Prostate gland (tissue), 2 donors: ENCODE measurements at regions not wholly inside any gene's neighbourhood (a gene's known extent, or its start where the extent isn't known, plus 50 kb on each side); places are given as distances from the start of the nearest gene placed in this dataset.
"Not testable (repeated sequence)": the region's sequence is repeated elsewhere in the genome, so short reads cannot be mapped to it uniquely, and the experiment has no call there.

Source experiments
- DNase-seq: peaks from one replicate; pipeline ENCODE4 v3.0.0-alpha.2; 2019; ENCODE audit warnings: low spot score
- H3K27ac ChIP-seq, 2 donors: fragments of 200-600 bp; sonication (generic); 2 replicates each; pipeline ENCODE4 v1.5.1; 2017 to 2019
- H3K27me3 ChIP-seq: fragments of 200-600 bp; sonication (generic); replicated peaks from 2 replicates; pipeline ENCODE4 v1.5.1; 2019; ENCODE audit not compliant: insufficient read depth
- H3K36me3 ChIP-seq, 2 donors: fragments of 200-600 bp; sonication (generic); 1 replicate in 1 of 2; 2 replicates in 1 of 2; pipeline versions ENCODE4 v1.5.1 to v1.8.1; 2017 to 2019
- H3K4me1 ChIP-seq: fragments of 200-600 bp; sonication (generic); replicated peaks from 2 replicates; pipeline ENCODE4 v1.5.1; 2019
- H3K4me3 ChIP-seq, 2 donors: fragments of 200-600 bp; sonication (generic); 2 replicates each; pipeline ENCODE4 v1.5.1; 2017 to 2019
- H3K9me3 ChIP-seq: fragments of 200-600 bp; sonication (generic); 2 replicates; pipeline ENCODE4 v1.5.1; 2017
- WGBS: methylation state at CpG from one replicate; pipeline ENCODE4 v1.1.5; 2018; 5-methylcytosine and 5-hydroxymethylcytosine counted together
- intact Hi-C: fragments of 100-400 bp; cut with DNase I; formaldehyde crosslinking; loops from one replicate; pipeline ENCODE4 v1.14.2; 2022

DNA sequence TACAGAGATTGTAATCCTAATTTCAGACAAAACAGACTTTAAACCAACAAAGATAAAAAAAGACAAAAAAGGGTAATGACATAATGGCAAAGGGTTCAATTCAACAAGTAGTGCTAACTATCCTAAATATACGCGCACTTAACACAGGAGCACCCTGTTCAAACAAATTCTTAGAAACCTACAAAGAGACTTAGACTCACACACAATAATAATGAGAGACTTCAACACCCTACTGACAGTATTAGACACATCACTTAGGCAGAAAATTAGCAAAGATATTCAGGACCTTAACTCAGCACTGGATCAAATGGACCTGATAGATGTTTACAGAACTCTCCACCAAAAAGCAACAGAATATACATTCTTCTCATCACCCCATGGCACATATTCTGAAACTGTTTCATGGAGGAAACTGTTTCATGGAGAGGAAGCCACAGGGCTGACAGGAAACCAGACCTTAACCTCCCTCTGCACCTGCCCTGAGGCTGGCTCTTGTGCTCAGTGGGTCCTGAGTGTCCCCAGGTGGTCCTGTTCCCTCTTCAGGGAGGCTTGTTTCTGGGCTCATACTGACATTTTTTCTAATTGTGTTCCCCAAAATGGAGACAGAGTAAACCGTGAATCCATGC is 54.7 kb downstream of the OR4M2 start:
- H3K27ac ChIP-seq, H3K36me3 ChIP-seq, H3K9me3 ChIP-seq, H3K4me3 ChIP-seq, intact Hi-C loops, H3K27me3 ChIP-seq, DNase-seq, H3K4me1 ChIP-seq: not testable (repeated sequence)
- no CpG with 5 or more reads among the region's 3 CpGs for WGBS

DNA sequence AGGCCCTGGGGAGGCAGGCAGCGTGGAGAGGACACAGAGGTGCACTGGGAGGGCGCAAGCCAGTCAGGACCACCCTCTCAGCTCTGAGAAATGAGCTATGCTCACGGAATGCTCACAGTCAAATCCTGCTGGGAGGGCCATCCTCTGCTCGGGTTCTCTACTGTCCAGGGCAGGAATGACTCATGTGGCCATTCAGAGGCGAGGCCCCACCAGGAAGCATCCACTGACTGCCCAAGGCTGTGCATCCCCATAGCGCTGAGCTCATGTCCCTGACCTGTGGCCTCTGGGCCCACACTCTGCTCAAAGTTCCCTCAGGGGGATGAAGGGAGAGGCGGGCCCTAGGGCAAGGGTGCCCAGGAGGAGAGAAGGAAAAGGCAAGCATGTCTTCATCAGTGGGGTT is 57.2 kb downstream of the OR4M2 start:
- DNase-seq, H3K9me3 ChIP-seq, H3K27me3 ChIP-seq, H3K36me3 ChIP-seq, H3K4me3 ChIP-seq, intact Hi-C loops, H3K27ac ChIP-seq, H3K4me1 ChIP-seq: not testable (repeated sequence)
- no CpG with 5 or more reads among the region's 7 CpGs for WGBS

DNA sequence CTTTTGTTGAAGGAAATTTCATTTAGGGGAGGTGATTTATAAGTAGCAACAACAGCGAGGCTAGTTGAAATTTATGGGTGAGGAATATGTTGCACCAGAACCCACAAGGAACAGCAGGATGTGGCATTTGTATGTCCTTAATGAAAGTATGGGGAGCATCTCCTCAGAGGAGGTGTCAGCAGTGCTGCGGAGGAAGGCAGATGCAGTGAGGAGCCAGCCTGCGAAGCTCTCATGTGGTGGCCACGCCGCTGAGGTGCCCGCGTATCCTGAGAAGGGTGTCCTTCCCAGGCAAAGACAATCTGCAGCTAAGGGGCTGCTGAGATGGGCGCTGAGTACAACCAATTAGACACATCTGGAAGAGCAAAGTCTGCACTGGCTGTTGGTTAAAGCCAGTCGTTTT is 60.8 kb downstream of the OR4M2 start:
- H3K27ac ChIP-seq, H3K36me3 ChIP-seq, H3K4me3 ChIP-seq, H3K9me3 ChIP-seq, H3K27me3 ChIP-seq, H3K4me1 ChIP-seq, DNase-seq, intact Hi-C loops: not testable (repeated sequence)
- no CpG with 5 or more reads among the region's 9 CpGs for WGBS

DNA sequence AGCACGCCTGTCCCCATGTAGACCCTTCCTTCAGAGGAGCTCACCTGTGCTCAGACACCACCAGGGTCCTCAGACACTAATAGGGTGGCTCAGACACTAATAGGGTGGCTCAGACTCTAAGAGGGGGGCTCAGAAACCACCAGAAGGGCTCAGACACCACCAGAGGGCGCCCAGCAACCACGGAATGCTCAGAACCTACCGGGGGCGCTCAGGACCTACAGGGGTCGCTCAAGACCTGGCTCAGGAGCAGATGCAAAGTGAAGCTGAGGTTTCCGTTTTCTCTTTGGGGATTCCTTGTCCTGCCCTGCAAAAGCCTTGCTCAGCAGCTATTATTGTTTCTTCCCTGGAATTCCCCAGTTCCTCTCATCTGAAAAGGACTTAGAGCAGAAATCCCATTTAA is 67.8 kb downstream of the OR4M2 start:
- H3K36me3 ChIP-seq, DNase-seq, H3K9me3 ChIP-seq, H3K4me3 ChIP-seq, intact Hi-C loops, H3K4me1 ChIP-seq, H3K27ac ChIP-seq, H3K27me3 ChIP-seq: not testable (repeated sequence)
- no CpG with 5 or more reads among the region's 7 CpGs for whole genome bisulfite sequencing

DNA sequence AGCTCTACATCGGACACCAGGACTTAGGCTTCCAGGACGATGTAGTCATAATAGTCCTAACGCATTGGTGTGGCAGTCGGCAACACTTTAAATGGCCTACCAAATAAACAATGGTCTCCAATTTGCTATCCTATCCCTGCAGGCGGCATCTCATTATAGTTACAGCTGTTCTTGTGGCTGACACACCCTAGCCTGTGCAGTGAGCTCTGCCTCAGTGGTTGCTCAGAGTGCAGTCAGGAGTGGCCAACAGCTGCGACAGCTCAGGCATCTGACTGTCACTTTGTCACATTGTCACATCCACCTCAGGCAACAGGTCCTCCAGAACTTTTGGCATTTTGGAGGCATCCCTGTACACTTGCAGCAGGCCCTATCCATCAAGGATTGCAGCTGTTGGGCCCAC is 77.9 kb downstream of the OR4M2 start:
- DNase-seq, H3K27ac ChIP-seq, intact Hi-C loops, H3K9me3 ChIP-seq, H3K4me3 ChIP-seq, H3K27me3 ChIP-seq, H3K4me1 ChIP-seq, H3K36me3 ChIP-seq: not testable (repeated sequence)
- WGBS, result no CpG with 5 or more reads among the region's 6 CpGs

DNA sequence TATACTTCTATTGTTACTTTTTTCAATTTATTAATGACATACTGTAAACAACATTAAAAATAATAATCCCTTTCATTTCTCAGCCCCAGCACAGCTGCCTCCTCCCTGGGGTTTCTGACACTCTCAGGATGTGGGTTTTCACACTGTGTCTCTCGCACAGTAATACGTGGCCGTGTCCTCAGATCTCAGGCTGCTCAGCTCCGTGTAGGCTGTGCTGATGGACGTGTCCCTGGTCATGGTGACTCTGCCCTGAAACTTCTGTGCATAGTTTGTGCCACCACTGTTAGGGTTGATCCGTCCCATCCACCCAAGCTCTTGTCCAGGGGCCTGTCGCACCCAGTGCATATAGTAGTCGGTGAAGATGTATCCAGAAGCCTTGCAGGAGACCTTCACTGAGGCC is 80.0 kb downstream of the OR4M2 start:
- intact Hi-C loops, H3K9me3 ChIP-seq: not testable (repeated sequence)
- no CpG with 5 or more reads among the region's 8 CpGs for WGBS

DNA sequence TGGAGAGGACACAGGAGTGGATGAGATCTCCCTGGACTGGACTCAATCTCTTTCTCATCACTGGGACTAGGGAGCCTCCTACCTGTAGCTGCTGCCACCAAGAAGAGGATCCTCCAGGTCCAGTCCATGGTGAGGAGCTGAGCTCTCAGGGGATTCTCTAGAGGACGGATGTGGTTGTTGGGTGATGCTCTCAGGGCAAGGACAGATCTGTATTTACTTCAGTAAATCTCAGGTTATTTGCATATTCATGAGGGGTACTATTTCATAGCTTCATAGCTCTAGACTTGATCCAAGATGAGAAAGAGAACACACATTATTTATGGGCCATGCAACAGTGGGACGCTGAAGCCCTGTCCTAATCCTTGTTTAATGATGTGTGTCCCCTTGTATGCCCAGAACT is 80.4 kb downstream of the OR4M2 start:
- H3K27me3 ChIP-seq, DNase-seq, H3K4me3 ChIP-seq, intact Hi-C loops, H3K36me3 ChIP-seq, H3K9me3 ChIP-seq, H3K4me1 ChIP-seq, H3K27ac ChIP-seq: not testable (repeated sequence)
- no CpG with 5 or more reads among the region's 2 CpGs for WGBS

More for the DNA sequence above, 80.0 kb downstream of the OR4M2 start:
- H3K36me3 ChIP-seq, H3K27ac ChIP-seq, DNase-seq, H3K4me1 ChIP-seq, H3K27me3 ChIP-seq, H3K4me3 ChIP-seq: not testable (repeated sequence)

DNA sequence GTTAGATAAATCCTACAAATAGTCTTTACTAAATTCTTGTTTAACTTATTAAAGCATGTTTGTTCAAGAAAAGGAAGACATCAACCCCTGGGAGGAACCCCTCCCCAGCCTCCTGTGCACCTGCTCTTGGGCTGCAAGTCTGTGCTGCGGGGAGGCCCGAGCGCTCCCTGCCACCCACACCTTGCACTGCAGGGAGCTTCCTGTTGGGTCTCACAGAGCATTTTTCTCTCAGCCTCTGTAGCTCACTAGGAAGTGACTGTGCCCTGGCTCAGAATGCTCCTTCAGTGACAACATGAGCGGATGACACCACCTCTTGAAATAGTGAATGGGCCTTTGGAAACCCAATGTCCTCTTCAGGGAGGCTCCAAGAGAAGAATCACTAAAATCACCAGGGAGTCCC is 81.1 kb downstream of the OR4M2 start:
- H3K27me3 ChIP-seq, H3K4me1 ChIP-seq, H3K27ac ChIP-seq, DNase-seq, intact Hi-C loops, H3K4me3 ChIP-seq, H3K36me3 ChIP-seq, H3K9me3 ChIP-seq: not testable (repeated sequence)
- no CpG with 5 or more reads among the region's 4 CpGs for WGBS

DNA sequence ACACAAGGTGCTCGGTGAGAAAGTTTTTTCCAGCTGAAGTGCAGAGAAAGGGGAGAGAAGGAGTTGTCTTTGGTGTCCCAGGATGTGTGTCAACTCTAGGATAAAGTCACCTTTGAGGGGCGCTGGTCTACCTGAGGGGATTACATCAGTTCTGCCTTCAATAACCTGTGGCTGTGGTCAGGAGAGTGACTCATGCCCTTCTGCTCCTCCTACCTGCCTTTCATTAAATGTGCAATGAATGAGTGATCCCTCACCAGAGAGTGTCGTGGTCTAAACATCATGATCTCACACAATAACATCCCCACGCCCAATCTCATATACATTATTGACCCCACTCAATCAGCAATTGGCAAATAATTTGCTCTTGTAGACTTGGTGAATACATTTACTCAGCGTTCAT is 83.4 kb downstream of the OR4M2 start:
- H3K27me3 ChIP-seq, H3K9me3 ChIP-seq, H3K36me3 ChIP-seq, DNase-seq, H3K4me1 ChIP-seq, H3K4me3 ChIP-seq, intact Hi-C loops, H3K27ac ChIP-seq: not testable (repeated sequence)
- WGBS, result no CpG with 5 or more reads among the region's 5 CpGs

DNA sequence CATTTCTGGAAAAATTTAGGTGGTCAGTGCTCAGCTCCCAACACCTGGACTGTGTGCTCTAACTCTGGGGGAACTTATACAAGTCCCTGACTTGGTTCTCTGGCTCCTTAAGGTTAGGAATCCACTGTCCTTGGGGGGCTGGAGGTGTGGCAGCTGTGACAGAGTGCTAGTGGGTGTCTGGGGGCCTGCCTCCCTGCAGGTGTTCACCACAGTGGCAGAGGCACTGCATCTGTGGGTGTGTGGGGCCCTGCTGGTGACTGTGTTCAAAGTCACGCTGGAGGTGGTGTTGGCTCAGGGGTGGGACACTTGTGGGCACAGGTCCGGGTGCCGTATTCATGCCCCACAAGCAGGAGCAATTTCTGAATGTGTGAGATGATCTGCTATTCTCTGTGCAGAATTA is 87.2 kb downstream of the OR4M2 start:
- H3K9me3 ChIP-seq, DNase-seq, H3K36me3 ChIP-seq, H3K4me3 ChIP-seq, H3K27me3 ChIP-seq, H3K4me1 ChIP-seq, H3K27ac ChIP-seq, intact Hi-C loops: not testable (repeated sequence)
- no CpG with 5 or more reads among the region's 3 CpGs for WGBS

DNA sequence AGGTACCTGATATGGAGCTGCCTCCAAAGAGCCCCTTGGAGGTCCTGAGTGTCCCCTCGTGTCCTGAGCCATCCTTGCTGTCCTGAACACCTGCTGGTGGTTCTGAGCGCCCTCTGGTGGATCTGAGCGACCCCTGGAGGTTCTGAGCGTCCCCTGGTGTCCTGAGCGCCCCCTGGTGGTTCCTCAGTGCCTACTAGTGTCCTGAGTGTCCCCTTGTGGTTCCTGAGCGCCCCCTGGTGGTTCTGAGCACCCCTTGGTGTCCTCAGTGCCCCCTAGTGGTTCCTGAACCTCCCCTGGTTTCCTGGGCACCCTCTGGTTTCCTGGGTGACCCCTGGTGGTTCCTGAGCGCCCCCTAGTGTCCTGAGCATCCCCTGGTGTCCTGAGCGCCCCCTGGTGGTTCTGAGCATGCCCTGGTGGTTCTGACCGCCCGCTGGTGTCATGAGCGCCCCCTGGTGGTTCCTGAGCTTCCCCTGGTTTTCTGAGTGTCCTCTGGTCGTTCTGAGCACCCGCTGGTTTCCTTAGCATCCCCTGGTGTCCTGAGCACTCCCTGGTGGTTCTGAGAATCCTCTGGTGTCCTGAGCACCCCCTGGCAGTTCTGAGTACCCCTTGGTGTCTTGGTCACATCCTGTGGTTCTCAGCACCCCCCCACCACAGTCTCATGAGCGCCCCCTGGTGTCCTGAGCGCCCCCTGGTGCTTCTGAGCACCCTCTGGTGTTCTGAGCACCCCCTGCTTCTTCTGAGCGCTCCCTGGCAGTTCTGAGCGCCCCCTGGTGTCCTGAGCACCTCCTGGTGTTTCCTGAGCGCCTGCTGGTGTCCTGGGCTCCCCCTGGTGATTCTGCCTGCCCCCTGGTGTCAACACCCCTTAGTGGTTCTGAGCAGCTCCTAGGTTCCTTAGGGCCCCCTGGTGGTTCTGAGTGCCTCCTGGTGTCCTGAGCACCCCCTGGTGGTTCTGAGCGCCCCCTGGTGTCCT is 93.0 kb downstream of the OR4M2 start:
- H3K4me3 ChIP-seq, H3K4me1 ChIP-seq, H3K36me3 ChIP-seq, DNase-seq, H3K9me3 ChIP-seq, H3K27me3 ChIP-seq, H3K27ac ChIP-seq, intact Hi-C loops: not testable (repeated sequence)
- no CpG with 5 or more reads among the region's 19 CpGs for WGBS

DNA sequence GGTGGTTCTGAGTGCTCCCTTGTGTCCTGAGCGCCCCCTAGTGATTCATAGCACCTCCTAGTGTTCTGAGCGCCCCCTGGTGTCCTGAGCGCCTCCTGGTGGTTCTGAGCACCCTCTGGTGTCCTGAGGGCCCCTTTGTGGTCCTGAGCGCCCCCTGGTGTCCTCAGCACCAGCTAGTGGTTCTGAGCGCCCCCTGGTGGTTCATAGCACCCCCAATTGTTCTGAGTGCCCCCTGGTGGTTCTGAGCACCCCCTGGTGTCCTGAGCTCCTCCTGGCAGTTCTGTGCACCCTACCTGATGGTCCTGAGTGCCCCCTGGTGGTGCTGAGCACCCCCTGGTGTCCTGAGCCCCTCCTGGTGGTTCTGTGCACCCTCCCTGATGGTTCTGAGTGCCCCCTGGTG is 93.8 kb downstream of the OR4M2 start:
- H3K27ac ChIP-seq, H3K9me3 ChIP-seq, H3K4me3 ChIP-seq, H3K36me3 ChIP-seq, H3K27me3 ChIP-seq, intact Hi-C loops, H3K4me1 ChIP-seq, DNase-seq: not testable (repeated sequence)
- no CpG with 5 or more reads among the region's 5 CpGs for WGBS

DNA sequence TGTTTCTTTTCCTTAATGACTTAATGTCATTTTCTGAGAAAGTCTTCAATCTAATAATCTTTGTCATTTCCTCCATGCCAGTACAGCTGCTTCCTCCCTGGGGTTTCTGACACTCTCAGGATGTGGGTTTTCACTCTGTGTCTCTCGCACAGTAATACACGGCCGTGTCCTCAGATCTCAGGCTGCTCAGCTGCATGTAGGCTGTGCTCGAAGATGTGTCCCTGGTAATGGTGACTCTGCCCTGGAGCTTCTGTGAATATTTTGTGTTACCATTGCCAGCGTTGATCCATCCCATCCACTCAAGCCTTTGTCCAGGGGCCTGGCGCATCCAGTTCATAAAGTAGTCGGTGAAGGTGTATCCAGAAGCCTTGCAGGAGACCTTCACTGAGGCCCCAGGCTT is 97.6 kb downstream of the OR4M2 start:
- WGBS, result no CpG with 5 or more reads among the region's 7 CpGs
- H3K27ac ChIP-seq, intact Hi-C loops: not testable (repeated sequence)

More for the DNA sequence above, 97.6 kb downstream of the OR4M2 start:
- not testable (repeated sequence) for H3K4me3 ChIP-seq, H3K36me3 ChIP-seq, DNase-seq, H3K4me1 ChIP-seq, H3K27me3 ChIP-seq, H3K9me3 ChIP-seq
